Hematopoietic multipotent progenitor cell treated with erythropoietin and hydrocortisone succinate and interleukin-3 and kit ligand, for 17 days (in vitro differentiated cells): ENCODE measurements at regions not wholly inside any gene's neighbourhood (a gene's known extent, or its start where the extent isn't known, plus 50 kb on each side); places are given as distances from the start of the nearest gene placed in this dataset.

ENCODE experiments used
- DNase-seq: peaks from one replicate; pipeline ENCODE4 v3.0.0-alpha.2; 2015; ENCODE audit warnings: low spot score

DNA sequence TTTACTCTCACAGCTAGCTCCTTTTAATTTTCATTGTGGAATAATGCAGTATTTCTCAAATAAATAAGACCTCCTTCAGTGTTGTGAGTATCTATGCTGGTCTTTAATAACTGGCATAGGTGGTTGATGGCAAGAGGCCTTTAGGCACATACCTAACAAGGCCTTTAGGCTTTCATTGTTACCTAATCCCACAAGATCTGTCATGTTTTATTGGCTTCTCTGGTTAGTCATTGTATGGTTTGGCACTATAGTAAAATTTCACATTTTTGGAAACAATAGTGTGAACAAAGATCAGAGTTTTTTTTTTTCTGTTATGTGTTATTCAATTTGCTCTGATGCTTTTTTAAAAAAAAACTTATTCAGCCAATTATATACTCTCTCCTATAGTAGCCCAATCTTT lies 89.8 kb upstream of the NEUROD1 start:
- DNase-seq: no peak

DNA sequence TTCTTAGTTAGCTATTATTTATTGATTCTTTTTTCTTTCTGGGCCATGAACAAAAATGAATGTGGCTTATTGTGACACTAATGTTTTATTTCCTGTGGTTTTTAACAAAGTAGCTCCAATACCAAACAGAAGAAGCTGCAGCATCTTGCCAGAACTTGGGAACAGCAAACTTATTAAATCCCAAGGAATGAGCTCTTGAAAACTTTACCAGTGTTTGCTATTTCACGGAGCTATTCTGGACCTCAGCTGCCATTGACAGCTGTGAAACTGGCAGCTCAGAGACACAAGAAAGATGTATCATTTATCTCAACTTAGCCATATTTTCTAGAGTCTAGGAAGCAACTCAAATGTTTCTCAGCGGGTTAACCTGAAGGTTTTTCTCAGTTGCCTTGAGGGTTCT lies 91.0 kb upstream of the NEUROD1 start:
- DNase-seq: no peak

DNA sequence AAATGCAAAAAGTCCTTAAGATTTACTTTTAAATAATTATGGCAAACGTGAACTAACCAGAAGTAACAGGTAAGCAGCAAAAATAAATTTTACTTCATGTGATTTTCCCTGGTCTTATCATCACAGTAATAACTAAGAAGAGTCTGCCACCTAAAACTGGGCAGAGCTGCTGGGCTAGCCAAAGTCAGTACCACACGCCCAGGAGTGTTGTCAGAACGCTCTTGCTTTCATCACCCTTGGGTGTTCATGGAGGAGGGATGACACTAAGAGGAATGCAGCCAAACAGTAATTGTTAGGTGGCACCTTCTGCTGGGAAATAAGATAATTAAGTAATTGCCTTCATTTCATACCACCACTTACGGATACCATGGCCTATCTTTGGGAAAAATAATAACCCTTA lies 92.0 kb upstream of the NEUROD1 start:
- no peak for DNase-seq

DNA sequence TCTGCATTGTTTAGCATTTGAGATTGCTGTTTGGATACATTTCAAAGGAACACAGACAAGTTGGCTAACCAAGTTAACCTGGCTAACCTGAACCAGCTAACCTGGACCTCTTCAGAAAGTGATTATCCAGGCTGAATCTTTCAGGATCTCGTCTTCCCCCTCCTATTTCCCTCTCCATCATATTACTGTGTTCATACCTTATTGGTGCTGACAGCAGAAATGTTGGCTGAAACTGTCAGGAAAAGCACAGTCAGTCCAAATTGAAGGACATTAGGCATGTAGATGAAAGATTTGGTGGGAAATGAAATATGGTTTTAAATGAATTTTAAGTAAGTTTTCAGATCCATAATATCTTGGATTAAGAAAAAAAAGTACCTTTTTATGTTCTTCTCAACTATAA lies 92.5 kb upstream of the NEUROD1 start:
- DNase-seq: no peak

DNA sequence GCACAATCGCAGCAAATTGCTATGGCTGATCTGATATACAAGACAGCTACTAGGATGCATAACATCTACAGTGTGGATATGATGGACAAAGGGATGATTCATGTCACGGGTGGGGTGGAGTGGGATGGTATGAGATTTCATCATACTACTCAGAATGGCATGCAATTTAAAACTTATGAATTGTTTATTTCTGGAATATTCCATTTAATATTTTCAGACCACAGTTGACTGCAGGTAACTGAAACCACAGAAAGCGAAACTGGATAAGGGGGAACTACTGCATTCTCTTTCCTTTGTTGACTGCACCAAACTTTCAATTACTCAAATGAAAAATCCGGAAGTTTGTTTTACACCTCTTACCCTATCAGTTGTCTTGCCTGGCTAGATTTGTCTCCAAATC lies 94.4 kb upstream of the NEUROD1 start:
- DNase-seq: no peak

DNA sequence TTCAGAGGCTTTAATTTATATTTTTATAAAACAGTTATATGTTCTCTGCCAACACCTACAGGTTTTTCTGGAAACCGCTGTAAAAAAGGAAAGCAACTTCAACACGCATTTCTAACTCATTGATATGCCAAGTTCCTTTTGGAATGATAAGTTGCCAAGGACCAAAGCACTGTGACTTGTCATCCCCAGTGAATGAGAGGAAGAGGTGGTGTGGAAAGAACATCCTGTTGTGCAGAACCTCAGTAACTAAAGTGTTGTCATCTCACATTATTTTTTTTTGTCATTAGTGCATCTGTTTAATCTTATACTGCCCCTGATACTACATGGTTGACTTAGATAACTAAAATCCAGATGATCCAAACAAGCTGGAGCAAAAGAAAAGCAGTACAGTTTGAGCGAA lies 96.0 kb upstream of the NEUROD1 start:
- no peak for DNase-seq

DNA sequence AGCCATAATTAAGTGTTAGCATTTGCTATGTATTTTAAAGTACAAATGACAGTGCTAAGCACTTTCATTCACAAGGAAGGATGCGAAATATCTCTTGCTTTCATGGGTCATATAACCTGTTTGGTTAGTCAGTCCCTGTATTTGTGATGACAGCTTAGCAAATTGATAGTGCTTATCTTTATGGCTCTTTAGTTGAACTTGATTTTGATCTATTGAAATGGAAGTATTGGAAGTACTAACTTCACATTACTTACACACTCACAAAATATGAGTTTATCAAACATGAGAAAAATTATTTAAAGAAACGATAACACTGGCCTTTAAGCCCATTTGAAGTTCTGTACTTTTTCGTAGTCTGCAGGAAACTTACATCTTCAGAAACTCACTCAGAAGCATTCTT lies 97.4 kb upstream of the NEUROD1 start:
- no peak for DNase-seq

DNA sequence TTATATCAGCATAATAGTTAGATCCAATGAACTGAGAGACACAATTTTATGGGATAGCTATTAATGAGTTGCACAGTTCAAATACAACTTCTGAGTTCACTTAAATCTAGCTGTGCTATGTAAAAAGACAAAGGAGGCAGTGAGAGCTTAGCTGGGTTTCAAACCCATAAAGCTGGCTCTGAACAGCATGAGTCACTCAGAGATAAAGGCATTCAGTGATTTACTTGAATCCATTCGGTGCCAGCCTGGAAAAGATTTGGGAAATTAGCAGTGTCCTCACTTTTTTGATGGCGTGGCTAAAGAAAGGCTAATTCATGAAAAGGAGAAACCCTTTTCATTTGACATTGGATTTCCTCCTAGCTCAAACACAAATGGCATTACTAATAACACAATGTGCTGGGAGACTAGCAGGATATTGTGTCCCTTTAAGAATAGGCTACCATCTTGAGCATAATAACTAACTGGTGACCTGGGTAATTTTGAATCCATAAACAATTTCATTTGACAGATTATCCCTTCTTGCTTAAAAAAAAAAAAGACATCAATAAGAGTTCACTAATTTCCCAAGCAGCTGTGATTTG lies 98.4 kb upstream of the NEUROD1 start:
- no peak for DNase-seq

DNA sequence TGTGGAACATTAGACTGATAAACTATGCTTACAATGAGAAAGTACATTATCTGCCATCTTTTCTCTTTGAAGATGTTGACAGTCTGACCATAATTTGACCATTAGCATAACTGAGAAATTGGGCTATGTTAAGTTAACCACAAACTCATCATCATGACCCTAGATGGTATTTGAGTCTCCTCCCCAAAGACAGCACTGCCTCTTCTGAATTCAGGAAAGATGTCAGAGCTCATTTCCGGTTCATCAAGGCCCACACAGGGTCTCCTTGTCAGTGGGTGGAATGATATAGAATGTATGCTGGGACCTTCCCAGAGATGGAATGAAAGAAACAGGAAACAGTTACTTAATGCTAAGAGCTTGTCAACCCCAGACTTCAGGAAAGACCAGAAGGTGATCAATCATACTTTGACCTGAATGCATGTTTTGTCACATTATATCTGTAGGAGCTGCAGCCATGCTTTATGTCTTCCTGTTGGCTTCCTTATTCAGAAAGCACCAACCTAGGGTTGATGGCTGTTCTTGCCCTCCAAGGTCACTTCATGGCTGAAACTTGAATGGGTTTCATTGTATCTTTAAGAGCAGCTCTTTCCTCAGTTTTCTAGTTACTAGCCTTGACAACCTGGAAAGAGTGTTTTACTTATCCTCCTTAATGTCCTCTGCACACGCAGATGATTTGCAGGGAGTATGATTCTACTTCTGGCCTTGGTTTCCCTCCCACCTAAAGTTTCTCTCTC lies 99.1 kb upstream of the NEUROD1 start:
- DNase-seq: no peak

DNA sequence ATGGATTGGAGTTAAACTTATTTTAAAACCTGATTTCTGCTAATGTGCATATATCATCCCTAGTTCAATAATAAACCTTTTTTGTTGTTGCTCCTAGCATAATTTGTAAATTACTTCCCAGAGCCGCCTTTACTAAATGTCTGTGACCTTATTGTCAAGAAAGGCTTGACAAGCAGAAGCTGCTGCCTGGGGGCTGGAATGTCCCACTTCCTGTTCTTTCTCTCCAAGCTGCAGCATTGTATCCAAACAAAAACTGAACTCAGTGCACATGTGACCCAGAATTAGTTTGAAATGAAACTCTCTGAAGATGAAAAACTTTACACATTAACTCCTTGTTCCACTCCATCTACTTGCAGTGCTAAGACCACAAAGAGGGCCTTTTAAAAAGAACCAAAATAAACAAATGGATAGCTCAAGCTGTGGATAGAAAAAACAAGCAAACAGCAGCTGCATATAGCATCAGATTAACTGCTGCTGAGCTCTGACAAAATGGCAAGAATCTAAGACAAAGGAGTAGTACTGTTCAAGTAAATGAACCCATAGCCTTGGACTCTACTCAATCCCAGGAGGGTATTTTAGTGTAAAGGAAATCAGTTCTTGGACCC lies 99.8 kb upstream of the NEUROD1 start:
- no peak for DNase-seq

DNA sequence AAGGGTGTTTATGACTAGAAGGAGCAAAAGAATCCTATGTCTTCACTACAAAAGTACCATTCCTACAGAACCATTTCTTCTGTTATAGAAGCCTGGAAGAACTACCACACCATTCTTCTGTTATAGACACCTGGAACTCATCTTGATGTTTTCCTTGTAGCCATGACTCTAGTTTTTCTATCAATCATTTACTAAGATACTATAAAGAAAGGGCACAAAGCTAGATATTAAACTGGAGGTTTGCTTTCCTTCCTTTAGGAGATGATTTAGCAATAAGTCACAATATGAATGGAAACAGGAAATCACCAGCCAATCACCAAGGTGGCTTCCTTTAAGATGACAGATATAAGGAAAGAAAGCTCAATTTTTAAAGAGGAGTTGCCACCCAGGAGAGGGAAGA lies 100.3 kb upstream of the NEUROD1 start:
- no peak for DNase-seq

DNA sequence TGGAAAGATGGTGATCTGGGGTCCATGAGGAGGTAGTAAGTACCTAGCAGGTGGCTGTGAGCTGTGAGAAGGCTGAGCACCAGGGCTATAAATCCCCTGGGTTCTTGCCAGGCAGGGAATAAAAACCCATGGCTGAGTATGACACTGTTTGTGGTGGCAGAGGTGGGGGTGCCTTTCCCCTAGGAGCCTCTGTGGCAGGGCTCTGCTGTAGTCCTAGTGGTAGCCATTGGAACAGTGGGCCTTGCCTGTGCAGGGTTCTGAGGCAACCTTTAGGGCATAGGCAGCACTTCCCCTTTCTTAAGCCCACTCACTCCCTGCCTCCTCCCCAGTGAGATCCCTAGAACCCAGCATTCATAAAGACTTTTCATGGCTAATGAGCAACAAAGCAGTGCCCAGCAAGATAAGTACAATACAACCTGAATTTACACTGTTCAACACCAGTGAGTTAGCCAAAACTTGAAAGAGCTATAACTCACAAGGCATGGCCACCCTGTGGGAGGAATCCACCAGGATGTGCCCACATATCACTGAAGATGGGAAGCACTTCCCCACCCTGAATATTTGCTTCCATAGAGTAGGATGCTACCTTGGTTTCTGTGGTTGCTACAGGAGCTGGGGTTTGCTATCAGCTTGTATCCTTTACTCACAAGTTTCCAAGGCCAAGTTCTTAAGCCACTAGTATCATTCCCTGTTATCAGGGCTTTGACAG lies 100.9 kb upstream of the NEUROD1 start:
- no peak for DNase-seq

DNA sequence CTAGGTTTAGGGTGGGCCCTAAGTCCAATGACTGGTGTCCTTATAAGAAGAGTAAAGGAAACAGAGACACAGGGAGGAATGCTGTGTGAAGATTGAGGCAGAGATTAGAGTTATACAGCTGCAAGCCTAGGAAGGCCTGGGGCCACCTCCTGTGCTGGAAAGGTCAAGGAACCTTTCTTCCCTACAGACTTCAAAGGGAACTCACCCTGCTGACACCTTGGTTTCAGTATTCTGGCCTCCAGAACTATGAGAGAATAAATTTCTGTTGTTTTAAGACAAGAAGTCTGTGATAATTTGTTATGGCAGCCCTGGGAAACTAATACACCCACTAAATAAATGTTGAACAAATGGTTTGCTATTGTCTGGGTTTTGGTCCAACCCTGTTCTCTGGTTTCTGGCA lies 102.3 kb upstream of the NEUROD1 start:
- no peak for DNase-seq

DNA sequence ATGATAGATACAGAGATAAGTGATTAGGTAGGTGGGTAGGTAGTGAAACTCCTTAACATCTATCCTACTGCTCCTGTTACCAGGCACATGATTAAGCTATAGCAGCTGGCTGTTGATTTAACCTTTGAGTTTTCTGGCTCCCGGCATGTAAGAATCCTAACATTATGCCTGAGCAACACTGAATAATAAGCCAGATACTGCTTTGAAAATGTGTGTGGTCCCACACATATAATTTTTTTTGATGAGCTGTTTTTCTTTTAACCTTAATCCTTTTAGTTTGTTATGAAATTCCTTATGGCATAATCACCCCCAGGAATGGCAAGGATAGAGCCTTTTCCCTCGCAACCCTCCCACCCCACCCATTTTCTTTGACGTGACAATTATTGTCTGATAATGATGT lies 104.2 kb upstream of the NEUROD1 start:
- no peak for DNase-seq

DNA sequence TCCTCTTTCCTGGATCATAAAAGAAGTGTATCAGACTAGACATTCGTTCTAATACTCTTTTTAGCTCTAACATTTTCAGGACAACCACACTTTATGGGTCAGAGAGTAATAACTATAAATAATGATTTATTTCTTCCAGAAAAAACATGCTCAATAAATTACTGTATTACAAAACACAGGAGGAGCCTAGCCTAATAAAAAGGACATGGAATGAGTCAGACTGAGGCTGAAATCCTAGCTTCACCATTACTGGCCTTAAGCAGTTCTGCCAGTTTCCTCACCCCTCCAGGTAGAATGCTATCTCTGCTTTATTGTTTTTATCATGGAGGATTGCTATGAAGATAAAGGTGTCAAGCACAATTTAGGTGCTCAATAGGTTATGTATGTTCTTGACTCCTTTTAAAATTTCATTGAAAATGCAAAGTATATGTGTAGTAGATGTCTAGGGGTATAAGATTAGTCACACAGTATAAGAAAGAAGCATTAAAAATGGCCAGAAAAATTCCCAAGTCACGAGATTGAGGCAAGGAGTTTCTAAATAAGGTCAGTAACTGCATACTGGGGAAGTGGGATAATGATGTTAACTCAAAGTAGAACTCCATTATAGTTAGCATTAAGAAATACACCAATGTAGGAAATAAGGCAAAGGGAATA lies 105.5 kb upstream of the NEUROD1 start:
- DNase-seq: no peak

DNA sequence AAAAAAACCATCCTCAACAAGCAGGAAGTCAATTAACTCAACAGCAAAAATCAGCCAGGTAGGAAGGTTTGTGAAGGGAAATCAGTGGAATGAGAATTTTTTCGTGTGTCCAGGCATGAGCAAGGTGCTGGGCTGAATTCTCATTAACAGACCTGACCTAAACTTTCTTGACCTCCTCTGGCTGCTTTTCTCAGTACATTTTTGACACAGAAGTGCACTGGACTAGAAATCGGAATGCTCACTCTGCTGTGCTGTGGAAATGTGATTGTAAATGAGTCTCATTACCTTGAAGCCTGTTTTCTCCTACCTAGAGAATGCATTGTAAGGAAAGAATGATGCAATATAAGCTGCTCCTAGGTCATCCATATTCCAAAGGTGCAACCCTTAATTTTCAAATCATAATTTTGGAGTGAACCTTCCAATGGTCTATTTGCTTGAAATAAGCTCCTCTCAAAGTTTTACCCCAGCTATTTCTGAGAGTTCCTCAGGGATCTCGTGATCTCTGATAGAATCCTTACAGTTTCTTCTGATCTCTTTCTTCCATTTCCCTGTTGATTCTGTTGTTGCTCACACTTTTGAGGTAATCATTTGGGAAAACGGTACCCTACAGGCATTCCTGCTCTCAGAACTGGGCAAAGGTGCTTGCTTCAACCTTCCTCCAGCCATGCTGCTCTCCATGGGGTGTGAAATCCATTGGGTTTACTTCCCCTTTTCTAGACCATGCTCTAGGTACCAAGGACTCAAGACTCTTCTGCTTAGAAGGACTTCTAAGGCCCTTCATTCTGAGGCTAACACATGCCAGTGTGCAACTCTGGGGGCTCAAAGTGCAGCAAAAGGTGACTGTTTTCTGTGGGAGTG lies 104.9 kb upstream of the ITPRID2 start:
- no peak for DNase-seq

DNA sequence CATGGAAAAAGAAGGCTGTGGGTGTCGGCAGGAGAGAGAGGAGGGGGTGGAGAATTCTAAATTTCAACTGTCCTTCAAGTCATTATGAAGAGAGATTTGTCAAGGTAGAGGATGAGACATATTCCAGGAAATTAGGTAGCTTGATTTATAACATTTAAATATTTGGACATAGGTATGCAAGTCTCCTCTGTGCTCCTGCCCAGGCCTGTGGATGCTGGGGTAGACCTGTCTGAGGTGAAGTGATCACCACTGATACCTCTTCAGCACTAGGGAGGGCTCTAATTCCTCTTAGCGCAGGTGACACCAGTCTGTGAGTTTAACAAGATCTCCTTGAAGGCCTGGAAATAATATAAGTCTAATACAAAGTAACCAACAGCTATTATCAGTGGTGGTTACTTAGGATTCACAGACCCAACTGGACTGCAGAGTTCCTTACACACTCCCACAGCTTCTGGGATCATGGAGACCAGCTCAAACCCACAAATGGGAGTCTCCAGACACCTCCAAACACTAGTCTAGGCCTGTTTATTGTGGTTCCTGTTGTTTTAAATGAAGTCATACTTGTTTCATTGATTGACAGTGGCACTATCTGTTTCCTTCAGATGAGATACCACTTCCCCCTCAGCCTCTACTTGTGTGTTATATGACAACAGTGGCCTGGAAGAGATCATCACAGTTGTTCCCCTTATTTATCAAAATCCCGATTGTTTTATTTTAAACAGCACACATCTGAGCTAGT lies 104.1 kb upstream of the ITPRID2 start:
- no peak for DNase-seq

DNA sequence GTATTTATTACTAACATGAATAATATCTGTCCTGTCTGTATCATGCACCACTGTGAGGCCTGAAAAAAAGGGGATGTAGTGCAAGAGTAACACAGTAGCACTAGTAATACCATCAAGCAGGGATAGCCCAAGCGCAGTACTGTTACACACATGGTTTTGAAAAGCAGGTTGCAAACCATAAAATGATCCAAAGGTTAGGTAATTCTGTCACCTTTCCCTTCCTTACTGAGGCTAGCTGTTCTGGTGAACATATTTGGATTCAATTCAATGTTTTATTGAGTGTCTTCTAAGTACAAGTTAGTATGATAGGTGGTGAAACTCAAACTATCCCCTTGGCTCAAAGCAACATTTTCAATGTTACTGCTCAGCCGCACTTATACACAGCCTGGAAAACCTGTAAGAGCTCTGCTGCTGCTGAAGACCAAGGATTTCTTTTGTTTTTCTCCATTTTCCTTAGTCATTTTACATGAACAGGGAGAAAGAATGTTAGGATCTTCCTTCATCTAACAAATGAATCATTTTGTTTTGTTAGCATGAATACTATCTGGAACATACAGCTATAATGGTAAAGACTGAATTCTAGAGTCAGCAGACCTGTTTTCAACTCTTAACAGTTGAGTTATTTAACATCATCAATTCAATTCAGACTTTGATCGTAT lies 102.5 kb upstream of the ITPRID2 start:
- DNase-seq: no peak

DNA sequence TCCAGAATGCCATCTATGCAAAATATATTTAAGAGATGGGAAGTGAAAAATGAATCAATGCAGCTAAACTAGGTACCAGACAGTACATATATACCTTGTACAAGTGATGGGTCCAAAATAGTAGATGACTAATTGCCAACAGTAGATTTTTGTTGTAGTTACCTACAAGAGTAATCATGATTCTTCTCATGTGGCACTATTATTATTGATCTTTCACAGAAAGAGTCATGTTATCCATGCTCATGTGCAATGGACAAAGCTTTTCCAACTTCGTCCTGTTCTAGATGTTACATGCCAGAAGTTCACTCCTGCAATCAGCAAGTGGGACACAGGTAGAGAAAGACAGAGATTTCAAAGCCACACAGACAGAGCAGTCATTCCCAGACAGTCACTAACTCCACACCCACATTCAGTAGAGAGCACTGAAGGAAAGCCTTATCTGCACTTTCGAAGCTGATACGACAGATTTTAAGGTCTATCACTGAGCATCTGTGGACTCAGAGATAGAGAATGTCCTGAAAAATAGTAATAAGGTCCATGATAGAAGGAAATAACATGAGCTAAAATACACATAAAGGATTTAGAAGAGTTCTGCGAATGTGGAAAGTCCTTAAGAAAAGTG lies 101.6 kb upstream of the ITPRID2 start:
- no peak for DNase-seq
